D721Med (cell line): ENCODE measurements at regions not wholly inside any gene's neighbourhood (a gene's known extent, or its start where the extent isn't known, plus 50 kb on each side); places are given as distances from the start of the nearest gene placed in this dataset.

Source experiments
- DNase-seq: peaks from one replicate; pipeline ENCODE4 v3.0.0; 2011; ENCODE audit warnings: low spot score; ENCODE audit not compliant: insufficient read length
- FAIRE-seq: peaks from 2 replicates; lab custom pipeline; 2011; peaks lifted over from hg19 to GRCh38; lab: Jason Lieb, UNC
- CTCF ChIP-seq: IDR thresholded peaks from 2 replicates; pipeline ENCODE4 v1.5.1; 2012; ENCODE audit warnings: mild to moderate bottlenecking, control low read depth; ENCODE audit not compliant: insufficient read depth; ENCODE audit errors: missing control alignments

- no peak for TF ChIP-seq CTCF
- DNase-seq (no peak), FAIRE-seq (no peak)
Observed at GRCh38 chr7:155192961-155193640, 104.6 kb upstream of the INSIG1 start.

- DNase-seq (no peak), FAIRE-seq (no peak)
- TF ChIP-seq CTCF = no peak
Observed at GRCh38 chr7:155193716-155194115, 104.0 kb upstream of the INSIG1 start.

GRCh38 chr7:155194382-155195140 lies 103.1 kb upstream of the INSIG1 start:
- FAIRE-seq (no peak), DNase-seq (no peak)
- TF ChIP-seq CTCF = no peak

GRCh38 chr7:155195939-155196523 lies 101.6 kb upstream of the INSIG1 start:
- no peak for TF ChIP-seq CTCF
- FAIRE-seq (no peak), DNase-seq (no peak)

GRCh38 chr7:155198196-155198892 lies 99.3 kb upstream of the INSIG1 start:
- DNase-seq = no peak
- no peak for FAIRE-seq
- TF ChIP-seq CTCF = no peak

GRCh38 chr7:155198901-155199845 lies 98.5 kb upstream of the INSIG1 start:
- no peak for DNase-seq
- TF ChIP-seq CTCF = no peak
- FAIRE-seq = no peak
